Astrocyte (in vitro differentiated cells and primary cell): ENCODE measurements at regions not wholly inside any gene's neighbourhood (a gene's known extent, or its start where the extent isn't known, plus 50 kb on each side); places are given as distances from the start of the nearest gene placed in this dataset.

Source experiments
- EZH2 ChIP-seq: IDR thresholded peaks from 2 replicates; pipeline ENCODE4 v1.6.1; 2012; ENCODE audit warnings: mild to moderate bottlenecking, low read length, inconsistent platforms; ENCODE audit not compliant: insufficient read depth
- TF ChIP-seq, protein P1 (sequence below): IDR thresholded peaks from 2 replicates; pipeline ENCODE4 v1.5.1; 2011; ENCODE audit warnings: low read depth, mild to moderate bottlenecking, inconsistent platforms, low read length, moderate library complexity; ENCODE audit not compliant: insufficient read depth

DNA sequence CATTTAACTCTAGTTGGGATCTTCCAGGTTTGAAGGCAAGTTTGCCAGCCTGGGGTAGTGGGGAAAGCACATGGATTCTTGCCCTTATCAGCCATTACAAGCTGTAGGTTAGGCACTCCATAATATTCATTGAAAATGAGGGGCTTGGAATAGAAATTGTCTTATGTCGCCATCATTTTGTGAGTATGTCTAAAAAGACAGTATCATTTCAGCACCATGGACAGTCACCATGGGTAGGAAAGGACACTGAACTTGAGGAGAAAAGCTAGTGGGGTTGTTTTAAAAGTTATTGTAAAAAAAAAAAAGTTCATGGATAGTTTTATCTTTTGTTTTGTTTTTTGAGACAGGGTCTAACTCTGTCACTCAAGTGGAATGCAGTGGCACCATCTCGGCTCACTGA is 356.1 kb downstream of the HNRNPD start:
- TF ChIP-seq, protein P1, sequence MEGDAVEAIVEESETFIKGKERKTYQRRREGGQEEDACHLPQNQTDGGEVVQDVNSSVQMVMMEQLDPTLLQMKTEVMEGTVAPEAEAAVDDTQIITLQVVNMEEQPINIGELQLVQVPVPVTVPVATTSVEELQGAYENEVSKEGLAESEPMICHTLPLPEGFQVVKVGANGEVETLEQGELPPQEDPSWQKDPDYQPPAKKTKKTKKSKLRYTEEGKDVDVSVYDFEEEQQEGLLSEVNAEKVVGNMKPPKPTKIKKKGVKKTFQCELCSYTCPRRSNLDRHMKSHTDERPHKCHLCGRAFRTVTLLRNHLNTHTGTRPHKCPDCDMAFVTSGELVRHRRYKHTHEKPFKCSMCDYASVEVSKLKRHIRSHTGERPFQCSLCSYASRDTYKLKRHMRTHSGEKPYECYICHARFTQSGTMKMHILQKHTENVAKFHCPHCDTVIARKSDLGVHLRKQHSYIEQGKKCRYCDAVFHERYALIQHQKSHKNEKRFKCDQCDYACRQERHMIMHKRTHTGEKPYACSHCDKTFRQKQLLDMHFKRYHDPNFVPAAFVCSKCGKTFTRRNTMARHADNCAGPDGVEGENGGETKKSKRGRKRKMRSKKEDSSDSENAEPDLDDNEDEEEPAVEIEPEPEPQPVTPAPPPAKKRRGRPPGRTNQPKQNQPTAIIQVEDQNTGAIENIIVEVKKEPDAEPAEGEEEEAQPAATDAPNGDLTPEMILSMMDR, result no peak
- TF ChIP-seq EZH2, result no peak
